ENCODE measurements at regions not wholly inside any gene's neighbourhood (a gene's known extent, or its start where the extent isn't known, plus 50 kb on each side); places are given as distances from the start of the nearest gene placed in this dataset.
"Not testable (repeated sequence)": the region's sequence is repeated elsewhere in the genome, so short reads cannot be mapped to it uniquely, and the experiment has no call there.

DNA sequence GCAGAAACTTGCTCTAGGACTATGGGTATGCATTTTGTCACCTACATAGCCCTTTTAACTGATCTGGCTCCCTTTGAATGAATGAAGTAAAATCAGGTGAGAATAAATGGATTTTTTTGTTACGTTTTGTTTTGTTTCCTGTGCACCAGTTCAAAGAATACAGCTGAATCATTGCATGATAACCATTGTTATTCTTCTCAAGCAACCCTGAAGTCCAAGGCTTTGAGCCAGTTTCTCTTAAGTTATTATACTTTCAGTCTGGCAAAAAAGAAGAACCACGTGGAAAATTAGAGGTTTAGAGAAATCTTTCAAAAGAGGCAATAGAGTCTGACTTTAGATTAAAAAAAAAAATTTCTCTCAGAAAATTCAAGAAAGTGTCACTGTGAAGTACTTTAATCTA lies 398.6 kb upstream of the TECRL start:
- DNase-seq: no peak

DNA sequence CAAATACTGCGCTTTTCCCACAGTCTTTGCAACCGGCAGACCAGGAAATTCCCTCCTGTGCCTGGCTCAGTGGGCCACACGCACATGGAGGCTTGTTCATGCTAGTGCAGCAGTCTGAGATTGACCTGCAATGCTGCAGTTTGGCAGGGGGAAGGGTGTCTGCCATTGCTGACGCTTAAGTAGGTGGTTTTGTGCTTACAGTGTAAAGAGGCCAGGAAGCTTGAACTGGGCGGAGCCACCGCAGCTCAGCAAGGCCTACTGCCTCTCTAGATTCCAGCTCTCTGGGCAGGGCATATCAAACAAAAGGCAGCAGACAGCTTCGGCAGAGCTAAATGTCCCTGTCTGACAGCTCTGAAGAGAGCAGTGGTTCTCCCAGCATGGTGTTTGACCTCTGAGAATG lies 390.5 kb upstream of the TECRL start:
- DNase-seq: no peak

DNA sequence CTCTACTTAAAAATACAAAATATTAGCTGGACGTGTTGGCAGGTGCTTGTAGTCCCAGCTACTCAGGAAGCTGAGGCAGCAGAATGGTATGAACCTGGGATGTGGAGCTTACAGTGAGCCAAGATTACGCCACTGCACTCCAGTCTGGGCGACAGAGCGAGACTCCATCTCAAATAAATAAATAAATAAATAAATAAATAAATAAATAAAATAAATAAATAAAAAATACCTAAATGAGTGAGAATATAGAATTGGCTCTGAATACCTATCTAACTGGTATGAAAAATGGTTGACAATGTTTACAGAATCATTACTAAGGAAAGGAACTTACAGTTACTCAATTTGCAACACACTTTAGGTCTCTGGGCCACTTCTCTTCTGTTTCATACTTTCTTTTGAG lies 389.6 kb upstream of the TECRL start:
- not testable (repeated sequence) for DNase-seq

DNA sequence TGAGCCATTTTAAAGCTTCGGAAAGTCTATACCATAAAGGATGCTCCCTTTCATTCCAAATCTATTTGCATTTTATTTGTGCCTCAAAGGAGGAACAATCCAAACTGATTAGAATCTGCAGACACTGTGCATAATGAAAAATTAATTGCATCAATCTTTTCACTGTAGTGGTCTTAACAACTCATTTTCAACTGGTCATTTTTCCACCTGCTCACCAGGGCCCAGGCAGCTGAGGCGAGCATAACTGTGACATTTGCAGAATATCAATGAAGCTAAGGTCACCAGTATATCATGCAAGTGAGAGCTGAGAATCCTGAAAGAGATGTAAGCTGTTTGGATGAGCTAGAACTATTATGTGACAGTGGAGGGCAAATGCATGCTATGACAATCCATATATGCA lies 387.3 kb upstream of the TECRL start:
- DNase-seq: no peak

DNA sequence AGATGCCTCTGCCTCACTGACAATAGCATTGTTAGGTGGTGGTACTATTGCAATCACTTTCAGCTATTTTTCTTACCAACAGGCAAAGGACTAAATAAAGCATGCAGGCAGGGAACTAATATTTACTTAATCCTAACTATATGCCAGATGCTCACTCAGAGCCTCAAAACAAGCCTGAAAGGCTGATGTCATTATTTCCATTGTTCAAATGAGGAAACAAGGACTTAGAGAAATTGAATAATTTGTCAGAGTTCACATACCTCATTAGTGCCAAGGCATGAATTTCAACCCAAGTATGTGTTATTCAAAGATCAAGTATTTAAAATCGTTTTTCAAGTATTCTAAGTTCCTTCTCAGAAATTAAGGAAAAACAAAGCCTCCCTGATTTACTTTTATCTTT lies 374.9 kb upstream of the TECRL start:
- DNase-seq: no peak

DNA sequence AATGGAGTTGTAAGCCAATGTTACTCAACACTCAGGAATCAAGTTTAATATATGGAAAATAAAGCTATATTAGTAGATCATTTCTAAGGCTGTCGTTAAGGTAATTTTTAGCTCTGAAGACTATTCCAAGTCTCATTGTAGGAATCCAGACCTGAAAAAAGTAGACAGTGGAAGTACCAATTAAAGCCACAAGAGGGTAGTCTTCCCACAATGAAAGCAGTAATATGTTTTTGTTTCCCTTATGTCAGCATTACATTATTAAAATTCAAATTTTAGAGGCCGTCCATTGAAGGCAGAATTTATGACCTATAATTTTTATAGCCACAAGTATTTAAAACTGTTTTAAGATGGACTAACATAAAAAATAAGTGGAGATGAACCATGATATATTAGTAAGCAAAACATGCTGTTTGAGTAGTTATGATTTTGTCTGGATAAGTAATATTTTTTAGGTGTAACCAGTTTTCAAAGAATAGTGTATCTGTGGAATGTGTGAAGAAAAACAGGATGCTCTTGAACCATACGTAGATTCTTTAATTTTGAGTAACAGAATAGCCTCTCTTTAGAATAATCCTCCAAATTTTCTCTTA lies 372.6 kb upstream of the TECRL start:
- peak; percentile 13 for DNase-seq

DNA sequence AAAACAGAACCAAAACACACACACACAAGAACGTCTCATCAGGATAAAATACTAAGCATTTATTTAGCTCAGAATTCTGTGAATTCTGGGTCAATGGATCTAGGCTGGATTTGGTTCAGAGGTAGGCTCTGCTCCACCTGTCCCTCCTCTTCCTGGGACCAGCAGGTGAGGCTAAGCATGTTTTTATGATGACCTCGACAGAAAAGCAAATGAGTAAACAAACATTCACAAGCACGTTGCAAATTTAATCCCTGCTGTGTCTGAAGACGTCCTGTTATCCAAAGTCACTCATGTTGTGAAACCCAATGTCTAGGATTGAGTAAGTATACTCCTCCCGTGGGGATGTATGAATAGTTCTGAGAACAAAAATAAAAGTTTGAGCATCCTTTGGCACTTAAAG lies 371.4 kb upstream of the TECRL start:
- DNase-seq: no peak

DNA sequence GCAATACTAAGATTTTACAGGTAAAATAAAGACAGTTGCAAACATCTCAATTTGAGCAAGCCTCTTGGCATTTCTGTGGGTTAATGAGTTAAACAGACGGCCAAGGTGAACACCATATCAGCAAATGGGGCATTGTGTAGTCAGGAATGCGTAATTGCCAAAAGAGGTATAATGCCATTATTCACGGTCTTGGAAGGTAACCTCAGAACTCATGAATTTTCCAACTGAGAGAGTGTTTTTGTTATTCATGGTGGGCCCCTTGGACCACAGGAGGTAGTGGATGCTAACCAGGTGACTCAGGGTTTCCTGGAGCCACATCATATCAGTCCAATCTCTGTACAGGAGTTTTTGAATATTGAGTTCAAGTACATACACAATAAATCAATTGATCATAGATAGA lies 368.0 kb upstream of the TECRL start:
- DNase-seq: no peak

DNA sequence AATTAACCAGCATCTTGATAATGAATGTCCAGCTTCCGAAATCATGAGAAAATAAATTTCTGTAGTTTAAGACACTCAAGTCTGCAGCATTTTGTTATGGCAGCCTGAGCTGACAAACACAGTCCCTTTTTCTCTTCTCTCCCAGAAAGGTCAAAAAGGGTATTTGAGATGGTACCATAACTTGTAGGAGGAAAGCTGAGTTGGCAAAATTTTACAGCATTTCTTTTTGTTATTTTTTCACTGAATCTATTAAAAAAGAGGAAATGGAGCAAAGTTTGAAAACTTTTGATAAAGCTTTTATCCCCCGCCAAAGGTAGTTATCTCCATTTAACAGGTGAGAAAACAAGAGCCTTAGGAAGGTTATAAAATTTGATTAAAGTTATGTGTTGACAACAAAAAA lies 367.6 kb upstream of the TECRL start:
- no peak for DNase-seq

DNA sequence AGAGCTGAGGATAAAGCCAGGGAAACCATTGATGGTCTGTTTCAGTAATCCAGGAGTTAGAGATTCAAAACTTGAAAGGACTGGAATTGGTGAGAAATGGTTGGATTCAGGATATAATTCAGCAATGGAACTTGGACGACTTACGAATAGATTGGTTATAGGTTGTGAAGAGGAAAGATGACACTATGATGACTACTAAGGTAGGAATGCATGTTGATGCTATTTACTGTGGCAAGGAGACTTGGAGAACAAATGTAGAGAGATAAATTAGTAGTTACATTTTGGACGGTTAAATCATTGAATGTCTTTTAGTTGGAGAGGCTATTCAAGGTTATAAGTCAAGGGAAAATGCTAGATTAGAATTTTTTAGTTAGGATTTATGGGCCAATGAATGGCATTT lies 365.4 kb upstream of the TECRL start:
- no peak for DNase-seq

DNA sequence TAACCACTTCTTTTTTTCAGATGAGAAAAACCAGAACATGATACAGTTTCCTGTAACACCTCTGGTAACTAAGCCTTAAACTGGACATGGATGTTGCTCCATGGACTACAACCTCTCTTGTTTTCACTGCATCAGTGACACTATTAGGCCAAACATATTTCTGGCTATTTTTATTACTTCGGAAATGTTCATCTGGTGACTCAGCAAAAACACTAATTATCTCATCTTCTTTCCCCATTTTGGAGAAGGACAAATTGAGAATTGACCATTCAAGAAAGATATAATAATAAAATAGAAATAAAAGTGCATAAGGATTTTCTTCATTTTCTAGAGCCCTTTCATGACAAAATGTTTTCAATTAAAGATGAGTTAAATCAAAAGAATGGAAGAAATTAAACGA lies 361.9 kb upstream of the TECRL start:
- no peak for DNase-seq

DNA sequence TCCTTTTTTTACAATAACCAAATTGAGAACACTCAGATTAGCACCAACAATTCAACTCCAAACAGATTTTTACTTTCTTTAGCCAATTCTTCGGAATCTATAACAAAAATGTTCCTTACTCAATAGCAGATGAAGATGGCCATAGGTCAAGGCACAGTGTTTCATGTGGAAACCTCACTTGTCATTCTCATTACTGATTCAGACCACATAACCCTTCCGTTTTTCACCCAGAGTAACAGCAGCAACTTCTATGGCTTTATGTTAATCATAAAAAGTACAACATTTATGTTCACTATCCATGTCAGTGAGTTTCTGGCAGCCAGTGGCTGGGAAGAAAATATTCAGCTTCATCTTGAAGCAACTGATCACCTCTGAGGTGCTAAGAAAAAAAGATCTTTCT lies 358.3 kb upstream of the TECRL start:
- DNase-seq: no peak

DNA sequence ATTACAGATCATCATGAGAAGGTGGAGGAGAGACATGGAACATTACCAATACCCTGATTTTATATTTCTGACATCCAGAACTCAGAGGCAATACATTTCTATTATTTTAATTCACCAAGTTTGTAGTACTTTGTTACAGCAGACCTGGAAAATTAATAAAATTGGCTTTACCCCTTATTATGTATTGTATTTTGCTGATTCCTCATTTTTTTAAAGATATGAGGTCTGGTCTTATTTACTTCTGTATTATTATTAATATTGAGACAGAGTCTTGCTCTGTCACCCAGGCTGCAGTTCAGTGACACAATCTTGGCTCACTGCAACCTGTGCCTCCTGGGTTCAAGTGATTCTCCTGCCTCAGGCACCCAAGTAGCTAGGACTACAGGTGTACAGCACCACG lies 357.3 kb upstream of the TECRL start:
- DNase-seq: no peak

DNA sequence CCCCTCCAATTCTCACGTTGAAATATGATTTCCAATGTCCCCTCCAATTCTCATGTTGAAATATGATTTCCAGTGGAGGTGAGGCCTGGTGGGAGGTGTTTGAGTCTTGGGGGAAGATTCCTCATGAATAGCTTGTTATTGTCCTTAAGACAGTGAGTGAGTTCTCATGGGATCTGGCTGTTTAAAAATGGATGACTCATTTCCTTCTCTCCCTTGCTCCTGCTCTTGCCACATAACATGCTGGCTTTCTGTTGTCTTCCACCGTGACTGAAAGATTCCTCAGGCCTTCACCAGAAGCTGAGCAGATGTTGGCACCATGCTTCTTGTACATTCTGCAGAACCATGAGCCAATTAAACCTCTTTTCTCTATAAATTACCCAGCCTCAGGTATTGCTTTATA lies 346.8 kb upstream of the TECRL start:
- no peak for DNase-seq

DNA sequence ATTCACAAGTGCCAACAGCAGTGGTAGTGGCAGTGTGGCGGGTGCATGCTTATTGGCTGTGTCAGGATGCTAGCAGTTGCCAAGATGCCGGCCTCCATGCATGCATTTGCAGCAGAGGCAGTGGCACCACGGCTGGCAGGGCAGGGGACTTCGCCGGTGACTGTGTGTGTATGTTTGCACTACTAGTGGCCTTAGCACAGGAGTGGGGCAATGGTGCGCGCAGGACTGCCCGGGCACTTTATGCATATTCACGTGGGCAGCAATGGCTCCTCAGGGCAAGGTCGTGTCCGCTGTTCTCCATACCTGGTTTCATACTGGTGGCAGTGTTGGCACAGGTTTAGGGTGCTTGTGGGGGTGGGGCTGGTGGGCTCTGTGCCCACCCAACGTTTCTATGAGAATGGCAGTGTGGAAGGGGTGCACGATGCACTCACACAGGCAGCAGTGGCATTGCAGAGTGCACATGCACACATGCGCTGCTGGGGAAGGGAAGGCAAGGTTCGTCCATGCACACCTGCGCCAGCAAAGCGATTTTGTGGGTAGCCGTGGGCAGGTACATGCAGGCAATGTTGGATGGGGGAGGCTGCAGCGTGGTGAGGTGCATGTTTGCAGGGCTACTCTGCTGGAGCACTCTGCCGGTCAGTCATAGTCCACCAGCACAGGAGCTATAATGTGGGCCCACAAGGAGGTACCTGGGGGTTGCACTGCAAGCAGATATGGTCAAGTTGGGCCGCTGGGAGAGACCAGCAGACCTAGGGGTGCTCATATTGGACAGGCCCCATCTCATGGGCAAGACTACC lies 338.9 kb upstream of the TECRL start:
- DNase-seq: no peak

DNA sequence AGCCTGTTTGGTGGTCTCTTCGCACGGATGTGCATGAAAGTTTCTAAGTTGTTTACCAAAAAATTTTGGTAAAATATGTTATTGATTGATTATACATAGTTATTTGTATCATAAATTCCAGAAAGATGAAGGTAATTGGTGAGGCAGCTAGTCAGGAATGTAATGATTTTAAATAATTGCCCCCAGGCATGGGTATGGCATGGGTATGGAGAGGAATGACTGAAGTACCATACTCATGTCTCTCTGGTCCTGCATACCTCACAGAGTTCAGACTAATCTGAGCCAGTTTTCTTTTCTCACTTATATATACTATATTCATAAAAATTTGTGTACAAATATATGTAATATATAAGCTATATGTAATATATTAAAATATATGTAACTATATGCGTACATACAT lies 329.0 kb upstream of the TECRL start:
- no peak for DNase-seq

DNA sequence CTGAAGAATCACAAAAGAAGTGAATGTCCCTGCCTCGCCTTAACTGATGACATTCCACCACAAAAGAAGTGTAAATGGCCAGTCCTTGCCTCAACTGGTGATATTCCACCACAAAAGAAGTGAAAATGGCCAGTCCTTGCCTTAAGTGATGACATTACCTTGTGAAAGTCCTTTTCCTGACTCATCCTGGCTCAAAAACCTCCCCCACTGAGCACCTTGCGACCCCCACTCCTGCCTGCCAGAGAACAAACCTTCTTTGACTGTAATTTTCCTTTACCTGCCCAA lies 328.5 kb upstream of the TECRL start:
- DNase-seq: not testable (repeated sequence)

DNA sequence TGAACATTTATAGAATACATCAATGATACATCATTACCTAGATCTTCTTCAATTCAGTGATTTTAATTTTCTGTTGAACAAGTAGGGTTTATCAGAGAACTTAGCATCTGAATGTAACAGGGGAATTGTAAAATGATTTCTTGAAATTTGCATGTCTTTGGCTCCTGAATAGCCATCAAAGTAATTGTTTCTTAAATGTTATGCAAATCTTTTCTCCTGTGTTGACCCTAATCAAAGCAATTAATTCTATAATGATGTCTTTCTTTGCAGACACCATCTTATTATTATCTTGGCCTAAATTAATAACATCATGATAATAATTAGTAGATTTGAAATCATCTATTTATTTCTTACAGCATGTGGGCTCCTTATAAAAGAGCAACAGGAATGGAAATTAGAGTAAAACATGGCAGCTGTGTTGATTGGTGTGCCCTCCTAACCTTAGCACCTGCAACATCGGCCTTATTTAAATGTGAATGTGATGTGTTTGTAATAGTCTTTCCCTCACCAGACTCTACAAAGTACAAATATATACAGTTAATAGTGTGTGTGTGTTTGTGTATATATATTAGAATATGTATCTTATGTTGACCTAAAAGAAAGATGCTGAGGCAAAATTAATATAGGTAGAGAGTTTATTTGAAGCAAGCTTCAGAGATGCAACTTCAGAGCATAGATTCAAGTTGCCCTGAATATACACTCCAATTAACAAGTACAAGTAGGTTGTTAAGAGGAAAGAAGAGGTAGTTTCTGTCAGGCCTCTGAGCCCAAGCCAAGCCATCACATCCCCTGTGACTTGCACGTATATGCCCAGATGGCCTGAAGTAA lies 328.0 kb upstream of the TECRL start:
- no peak for DNase-seq

DNA sequence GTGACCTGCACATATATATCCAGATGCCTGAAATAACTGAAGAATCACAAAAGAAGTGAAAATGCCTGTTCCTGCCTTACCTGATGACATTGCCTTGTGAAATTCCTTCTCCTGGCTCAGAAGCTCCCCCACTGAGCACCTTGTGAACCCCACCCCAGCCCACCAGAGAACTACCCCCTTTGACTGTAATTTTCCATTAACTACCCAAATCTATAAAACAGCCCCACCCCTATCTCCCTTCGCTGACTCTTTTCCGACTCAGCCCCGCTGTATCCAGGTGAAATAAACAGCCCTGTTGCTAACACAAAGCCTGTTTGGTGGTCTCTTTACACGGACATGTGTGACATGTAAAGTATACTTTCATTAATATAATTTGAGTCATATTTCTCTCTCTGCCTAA lies 320.3 kb upstream of the TECRL start:
- no peak for DNase-seq

DNA sequence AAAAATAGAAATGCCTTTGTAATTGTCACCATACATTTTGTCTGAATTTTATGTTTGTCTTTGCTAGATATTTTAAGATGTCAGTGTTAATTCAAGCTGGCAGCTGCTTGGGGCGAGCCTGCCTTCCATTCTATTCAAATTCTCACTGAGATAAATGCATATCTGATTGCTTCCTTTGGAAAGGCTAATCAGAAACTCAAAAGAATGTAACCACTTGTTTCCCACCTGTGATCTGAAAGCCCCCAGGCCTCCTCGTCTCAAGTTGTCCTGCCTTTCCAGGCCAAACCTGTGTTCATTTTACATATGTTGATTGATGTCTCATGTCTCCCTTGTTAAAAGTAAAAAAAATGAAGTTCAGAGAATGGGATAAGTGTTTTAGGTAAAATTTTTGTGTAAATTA lies 318.7 kb upstream of the TECRL start:
- DNase-seq: no peak

DNA sequence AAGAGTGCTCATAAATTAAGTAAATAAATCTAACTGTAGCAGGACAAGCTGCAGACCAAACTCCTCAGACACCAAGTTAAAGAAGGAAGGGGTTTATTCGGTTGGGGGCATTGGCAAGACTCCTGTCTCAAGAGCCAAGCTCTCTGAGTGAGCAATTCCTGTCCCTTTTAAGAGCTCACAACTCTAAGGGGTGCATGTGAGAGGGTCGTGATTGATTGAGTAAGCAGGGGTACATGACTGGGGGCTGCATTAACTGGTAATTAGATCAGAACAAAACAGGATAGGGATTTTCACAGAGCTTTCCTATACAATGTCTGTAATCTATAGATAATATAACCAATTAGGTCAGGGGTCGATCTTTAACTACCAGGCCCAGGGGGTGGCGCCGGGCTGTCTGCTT lies 318.1 kb upstream of the TECRL start:
- not testable (repeated sequence) for DNase-seq

DNA sequence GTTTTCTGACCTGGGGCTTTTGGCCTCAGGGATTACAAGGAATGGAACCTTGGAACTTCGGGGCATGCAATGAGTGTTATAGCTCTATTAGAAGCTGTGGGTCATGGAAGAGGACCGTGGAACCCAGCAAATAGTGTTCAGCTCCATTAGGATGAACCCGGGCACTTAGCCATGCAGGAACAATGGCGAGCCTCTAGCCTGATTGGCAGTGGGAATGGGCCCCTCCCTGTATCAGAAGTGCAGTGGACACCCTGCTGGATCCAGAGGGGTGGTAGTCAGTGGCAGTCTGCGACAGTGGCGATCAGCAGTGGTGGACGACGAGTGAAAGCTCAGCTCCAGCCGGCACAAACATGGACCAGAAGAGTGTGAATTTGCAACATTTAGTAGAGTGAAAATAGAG lies 315.4 kb upstream of the TECRL start:
- no peak for DNase-seq

DNA sequence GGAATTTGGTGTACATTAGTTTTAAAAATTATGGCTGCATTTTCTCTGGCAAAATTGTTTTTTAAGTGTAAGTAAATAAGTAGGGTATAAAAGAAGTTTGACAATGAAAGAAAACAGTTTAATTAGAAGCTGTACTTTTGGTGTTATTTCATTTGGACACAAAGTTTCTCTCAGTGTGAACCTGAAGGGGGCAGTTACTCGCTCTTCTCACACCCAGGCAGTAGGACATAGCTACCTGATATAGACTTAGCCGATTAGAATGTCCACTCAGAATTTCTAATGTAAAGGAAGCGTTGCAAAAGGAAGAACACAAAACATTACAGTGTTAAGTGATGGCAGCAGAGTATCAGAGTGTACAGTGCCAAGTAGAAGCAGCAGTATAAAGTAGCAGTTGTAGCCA lies 311.9 kb upstream of the TECRL start:
- no peak for DNase-seq

DNA sequence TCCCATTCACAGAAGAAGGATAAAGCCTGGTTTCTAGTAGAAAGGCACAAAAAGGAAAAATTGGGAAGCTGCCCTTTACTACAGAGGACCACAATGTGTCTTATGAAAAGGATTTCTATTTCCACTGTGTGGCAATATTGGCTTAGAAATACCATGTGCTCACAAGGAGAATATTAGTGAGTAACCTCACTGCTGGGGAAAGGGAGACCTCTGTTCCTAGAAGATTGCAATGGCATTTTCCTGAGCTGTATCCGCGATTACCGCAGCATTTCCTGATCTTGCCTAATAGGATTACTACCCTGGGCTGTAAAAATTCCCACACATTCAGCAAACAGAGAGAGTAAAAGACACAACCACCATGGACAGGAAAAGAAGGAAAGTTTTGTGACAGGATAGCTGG lies 308.8 kb upstream of the TECRL start:
- no peak for DNase-seq

DNA sequence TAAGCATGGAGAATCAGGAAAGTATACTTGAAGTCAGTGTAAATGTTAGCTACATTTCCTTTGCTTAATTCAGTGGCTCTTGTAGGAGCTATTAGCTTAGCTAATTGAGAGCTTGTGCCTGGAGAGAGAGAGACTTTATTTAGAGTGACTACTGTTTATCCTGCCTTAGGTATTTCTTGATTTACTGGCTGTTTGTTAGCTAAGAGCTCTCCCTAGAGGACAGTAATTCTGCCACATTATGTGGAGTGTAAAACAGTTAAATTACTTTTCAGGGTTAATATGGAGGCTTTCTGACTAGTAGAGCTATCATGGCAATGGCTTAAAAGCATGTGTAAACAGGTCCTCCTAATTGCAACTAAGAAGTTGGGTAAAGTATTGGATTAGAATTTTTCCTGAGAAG lies 306.5 kb upstream of the TECRL start:
- no peak for DNase-seq

Measured in activated CD4-positive, alpha-beta T cell treated with anti-CD3 and anti-CD28 coated beads, Interleukin-10, Interleukin-2, amounts not matched to agents 100 ng/mL and 50 ng/mL, durations not matched to agents 16 hours and 8 hours (primary cell).